Thyroid gland (tissue), 4 donors: ENCODE measurements at regions not wholly inside any gene's neighbourhood (a gene's known extent, or its start where the extent isn't known, plus 50 kb on each side); places are given as distances from the start of the nearest gene placed in this dataset.

Source experiments
- DNase-seq, 2 donors: peaks; one replicate each; pipeline ENCODE4 v3.0.0-alpha.2; 2019
- H3K27ac ChIP-seq, 3 donors: fragments of 200-600 bp; sonication (generic); 1 replicate in 2 of 3; 2 replicates in 1 of 3; pipeline ENCODE4 v1.5.1; 2016 to 2019; ENCODE audit warnings: mild to moderate bottlenecking in 1 of 3, moderate library complexity in 1 of 3
- H3K27me3 ChIP-seq: fragments of 200-600 bp; sonication (generic); one replicate; pipeline ENCODE4 v1.5.1; 2019
- H3K36me3 ChIP-seq, 2 donors: fragments of 200-600 bp; sonication (generic); one replicate each; pipeline ENCODE4 v1.5.1; 2016 to 2019
- H3K4me1 ChIP-seq, 2 donors: fragments of 200-600 bp; sonication (generic); one replicate each; pipeline ENCODE4 v1.5.1; 2017 to 2019
- H3K4me3 ChIP-seq, 3 donors: fragments of 200-600 bp; sonication (generic); replicated peaks in 1 of 3; 1 replicate in 2 of 3; 2 replicates in 1 of 3; pipeline ENCODE4 v1.5.1; 2016; ENCODE audit warnings: mild to moderate bottlenecking in 1 of 3
- H3K9me3 ChIP-seq: fragments of 200-600 bp; sonication (generic); one replicate; pipeline ENCODE4 v1.5.1; 2017
- CTCF ChIP-seq, 6 experiments: fragments of 200-600 bp in 3 of 6; fragments of 450-650 bp in 3 of 6; sonication (generic) in 3 of 6; IDR thresholded peaks; one replicate each; pipeline ENCODE4 v1.5.1; 2016 to 2019; ENCODE audit warnings: antibody characterized with exemption in 6 of 6, mild to moderate bottlenecking in 2 of 6, inconsistent platforms in 1 of 6, moderate library complexity in 1 of 6
- POLR2A ChIP-seq, 2 donors: fragments of 450-650 bp; IDR thresholded peaks; one replicate each; pipeline ENCODE4 v1.6.1; 2017; ENCODE audit warnings: antibody characterized with exemption in 2 of 2, mild to moderate bottlenecking in 2 of 2, moderate library complexity in 1 of 2
- WGBS, 2 donors: methylation state at CpG; one replicate each; pipeline ENCODE4 v1.1.5; 2017; 5-methylcytosine and 5-hydroxymethylcytosine counted together
- intact Hi-C: fragments of 100-400 bp; cut with DNase I; formaldehyde crosslinking; loops from one replicate; pipeline ENCODE4 v1.15.1; 2023

DNA sequence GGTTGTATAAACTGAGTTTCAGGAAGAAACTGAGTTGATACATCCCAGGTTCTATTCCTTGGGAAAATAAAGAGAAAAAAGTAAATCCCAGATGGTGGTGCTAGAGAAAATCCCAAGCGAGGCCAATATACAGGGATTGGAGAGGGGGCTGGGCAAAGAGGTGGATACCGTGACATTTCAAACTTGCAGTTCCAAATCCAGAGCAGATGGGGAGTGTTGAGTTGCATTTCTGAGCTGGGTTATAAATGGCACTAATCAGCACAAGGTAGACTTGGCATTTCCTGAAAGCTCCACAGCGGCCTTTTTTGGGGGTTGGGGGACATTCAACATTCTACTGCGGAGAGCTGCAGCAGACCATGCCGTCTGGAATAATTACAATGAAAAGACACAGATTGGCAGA, 224.4 kb downstream of the NXNL2 start:
- H3K36me3 ChIP-seq = no peaks in the 10 kb centered on the region
- intact Hi-C loops = no loop called here
- TF ChIP-seq CTCF (IDR thresholded peaks at IDR 0.05) (no peak), POLR2A (IDR thresholded peaks at IDR 0.05) (no peak)
- no peak for DNase-seq
- H3K4me1 ChIP-seq = no peaks in the 10 kb centered on the region
- no peaks in the 10 kb centered on the region for H3K9me3 ChIP-seq
- WGBS, 2 donors = 87 to 90% methylated on average over 5 of the region's 5 CpGs
- H3K27me3 ChIP-seq = no peaks in the 10 kb centered on the region
- no peak overlapping the region for H3K27ac ChIP-seq
- no peak overlapping the region for H3K4me3 ChIP-seq

GRCh38 chr9:88766778-88767503, 224.3 kb upstream of the S1PR3 start:
- 77% methylated on average over 4 of the region's 4 CpGs for WGBS, 2 donors
- intact Hi-C loops = no loop called here
- H3K27me3 ChIP-seq = no peaks in the 10 kb centered on the region
- no peaks in the 10 kb centered on the region for H3K4me1 ChIP-seq
- TF ChIP-seq POLR2A (IDR thresholded peaks at IDR 0.05) (no peak), CTCF (IDR thresholded peaks at IDR 0.05) (no peak)
- H3K4me3 ChIP-seq = no peak overlapping the region
- H3K36me3 ChIP-seq = no peaks in the 10 kb centered on the region
- no peak overlapping the region for H3K27ac ChIP-seq
- H3K9me3 ChIP-seq = no peaks in the 10 kb centered on the region
- no peak for DNase-seq

DNA sequence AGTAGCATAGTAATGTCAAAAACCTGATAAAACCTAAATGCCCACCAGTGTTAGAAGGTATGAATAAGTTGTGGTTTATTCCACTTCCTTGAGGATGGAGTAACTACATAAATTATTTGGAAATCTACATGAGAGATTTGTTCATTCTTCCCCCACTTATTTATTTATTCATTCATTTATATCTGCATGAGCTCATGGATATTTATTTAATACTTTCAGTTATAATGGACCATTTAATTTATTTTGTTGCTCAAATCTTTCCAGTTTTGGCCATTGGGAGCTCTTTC, 223.8 kb upstream of the S1PR3 start:
- H3K27me3 ChIP-seq = no peaks in the 10 kb centered on the region
- intact Hi-C loops = no loop called here

GRCh38 chr9:88772575-88772974, 218.7 kb upstream of the S1PR3 start:
- no peak overlapping the region for H3K27ac ChIP-seq
- WGBS, 2 donors = 81 to 95% methylated on average over 3 of the region's 3 CpGs
- DNase-seq = no peak
- no peaks in the 10 kb centered on the region for H3K27me3 ChIP-seq
- H3K4me1 ChIP-seq = peaks cover 0 to 24% of the 10 kb centered on the region in 2 donors
- H3K9me3 ChIP-seq = no peaks in the 10 kb centered on the region
- TF ChIP-seq POLR2A (IDR thresholded peaks at IDR 0.05) (no peak), CTCF (IDR thresholded peaks at IDR 0.05) (no peak)
- no peaks in the 10 kb centered on the region for H3K36me3 ChIP-seq
- intact Hi-C loops = no loop called here
- H3K4me3 ChIP-seq = no peak overlapping the region

More for the DNA sequence above, 223.8 kb upstream of the S1PR3 start:
- no peaks in the 10 kb centered on the region for H3K4me1 ChIP-seq
- H3K4me3 ChIP-seq = no peak overlapping the region
- H3K9me3 ChIP-seq = no peaks in the 10 kb centered on the region
- no peak overlapping the region for H3K27ac ChIP-seq
- no peak for DNase-seq
- no peaks in the 10 kb centered on the region for H3K36me3 ChIP-seq
- TF ChIP-seq CTCF (IDR thresholded peaks at IDR 0.05) = no peak
- TF ChIP-seq POLR2A (IDR thresholded peaks at IDR 0.05) = no peak

- H3K27me3 ChIP-seq = no peaks in the 10 kb centered on the region
- TF ChIP-seq POLR2A (IDR thresholded peaks at IDR 0.05) (no peak), CTCF (IDR thresholded peaks at IDR 0.05) (no peak)
- DNase-seq = no peak
- H3K4me3 ChIP-seq = no peak overlapping the region
- H3K27ac ChIP-seq = no peak overlapping the region
- 92% methylated on average over 5 of the region's 5 CpGs for WGBS, 2 donors
- H3K4me1 ChIP-seq = peaks cover 0 to 27% of the 10 kb centered on the region in 2 donors
- no peaks in the 10 kb centered on the region for H3K36me3 ChIP-seq
- intact Hi-C loops = no loop called here
- H3K9me3 ChIP-seq = no peaks in the 10 kb centered on the region
These were observed 218.1 kb upstream of the S1PR3 start for GRCh38 chr9:88773126-88773525.
